ENCODE measurements at regions not wholly inside any gene's neighbourhood (a gene's known extent, or its start where the extent isn't known, plus 50 kb on each side); places are given as distances from the start of the nearest gene placed in this dataset.

DNA sequence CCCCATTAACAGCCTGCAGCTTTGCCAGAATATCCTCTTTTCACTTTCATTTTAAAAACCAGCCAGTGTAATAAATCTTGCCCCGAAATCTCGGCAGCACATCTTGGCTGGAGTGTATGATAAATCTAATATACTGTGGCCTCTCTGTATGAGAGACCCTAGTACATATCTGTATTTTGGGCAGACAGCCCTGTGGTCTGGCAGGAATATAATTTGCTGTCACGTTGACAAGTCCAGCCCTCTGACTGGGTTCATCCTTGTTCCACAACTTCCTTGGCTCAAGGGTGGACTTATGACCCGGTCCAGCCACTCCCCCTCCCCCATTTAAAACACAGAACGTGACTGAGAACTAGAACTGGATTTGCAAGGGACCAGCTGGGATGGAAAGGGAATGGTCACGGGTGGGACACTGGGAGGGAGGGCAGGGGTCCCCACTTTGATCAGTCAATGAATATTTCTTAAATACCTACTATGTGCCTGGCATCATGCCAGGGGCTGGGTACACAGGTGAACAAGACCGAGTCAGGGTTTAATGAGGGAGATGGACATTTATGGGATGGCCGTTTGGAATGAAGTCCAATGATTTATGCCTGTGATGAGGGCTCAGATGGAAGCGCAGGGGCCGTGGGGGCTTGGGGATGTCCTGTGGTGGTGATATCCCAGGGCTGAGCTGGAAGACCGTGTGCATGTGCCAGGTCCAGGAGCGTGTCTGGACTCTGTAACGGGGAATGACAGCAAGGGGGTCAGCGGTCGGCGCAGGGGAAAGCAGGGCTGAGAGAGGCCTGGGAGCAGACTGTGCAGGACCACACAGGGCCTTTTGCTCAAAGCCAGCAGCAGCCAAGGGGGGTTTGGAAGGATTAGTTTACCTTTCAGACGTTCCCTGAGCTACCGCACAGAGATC is 190.5 kb downstream of the PHETA1 start:
- Mint-ChIP-seq H3K9me3 (ENCODE audit: unreplicated experiment) (no peaks in the 10 kb centered on the region), H3K4me3 (ENCODE audit: unreplicated experiment) (no peak overlapping the region), H3K36me3 (ENCODE audit: low read depth, unreplicated experiment) (no peaks in the 10 kb centered on the region), H3K27me3 (ENCODE audit: low read depth, unreplicated experiment) (peaks cover 42% of the 10 kb centered on the region), H3K4me1 (ENCODE audit: low read depth, unreplicated experiment) (no peaks in the 10 kb centered on the region), H3K27ac (ENCODE audit: unreplicated experiment) (no peak overlapping the region)
- no peak overlapping the region for H3K4me3 ChIP-seq (ENCODE audit: insufficient read depth, low read depth, low read length)
- FAIRE-seq (no peak), DNase-seq (ENCODE audit: low read depth) (no peak)
- no peaks in the 10 kb centered on the region for H3K4me1 ChIP-seq (ENCODE audit: insufficient read depth, low read length)
- H4K20me1 ChIP-seq (ENCODE audit: insufficient read depth, low read length): no peaks in the 10 kb centered on the region
- H3K27ac ChIP-seq (ENCODE audit: low read depth, low read length): no peak overlapping the region
- H3K79me2 ChIP-seq (ENCODE audit: insufficient read depth, low read length): no peaks in the 10 kb centered on the region
- no peak for TF ChIP-seq EZH2 (IDR thresholded peaks at IDR 0.05; ENCODE audit: insufficient read depth, low read length)
- TF ChIP-seq, protein P1, sequence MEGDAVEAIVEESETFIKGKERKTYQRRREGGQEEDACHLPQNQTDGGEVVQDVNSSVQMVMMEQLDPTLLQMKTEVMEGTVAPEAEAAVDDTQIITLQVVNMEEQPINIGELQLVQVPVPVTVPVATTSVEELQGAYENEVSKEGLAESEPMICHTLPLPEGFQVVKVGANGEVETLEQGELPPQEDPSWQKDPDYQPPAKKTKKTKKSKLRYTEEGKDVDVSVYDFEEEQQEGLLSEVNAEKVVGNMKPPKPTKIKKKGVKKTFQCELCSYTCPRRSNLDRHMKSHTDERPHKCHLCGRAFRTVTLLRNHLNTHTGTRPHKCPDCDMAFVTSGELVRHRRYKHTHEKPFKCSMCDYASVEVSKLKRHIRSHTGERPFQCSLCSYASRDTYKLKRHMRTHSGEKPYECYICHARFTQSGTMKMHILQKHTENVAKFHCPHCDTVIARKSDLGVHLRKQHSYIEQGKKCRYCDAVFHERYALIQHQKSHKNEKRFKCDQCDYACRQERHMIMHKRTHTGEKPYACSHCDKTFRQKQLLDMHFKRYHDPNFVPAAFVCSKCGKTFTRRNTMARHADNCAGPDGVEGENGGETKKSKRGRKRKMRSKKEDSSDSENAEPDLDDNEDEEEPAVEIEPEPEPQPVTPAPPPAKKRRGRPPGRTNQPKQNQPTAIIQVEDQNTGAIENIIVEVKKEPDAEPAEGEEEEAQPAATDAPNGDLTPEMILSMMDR (IDR thresholded peaks at IDR 0.05; ENCODE audit: insufficient read depth, low read depth, low read length): no peak
- no peak overlapping the region for H3K4me2 ChIP-seq (ENCODE audit: low read length)
- no peak overlapping the region for H3K9ac ChIP-seq (ENCODE audit: low read length)
- peaks cover 24% of the 10 kb centered on the region for H3K27me3 ChIP-seq (ENCODE audit: insufficient read depth, low read length)
- H3K36me3 ChIP-seq (ENCODE audit: insufficient read depth, low read length): no peaks in the 10 kb centered on the region
- H3K9me3 ChIP-seq (ENCODE audit: insufficient read depth, low read depth, low read length): no peaks in the 10 kb centered on the region
- no peak overlapping the region for H2AFZ ChIP-seq (ENCODE audit: low read depth, low read length)

DNA sequence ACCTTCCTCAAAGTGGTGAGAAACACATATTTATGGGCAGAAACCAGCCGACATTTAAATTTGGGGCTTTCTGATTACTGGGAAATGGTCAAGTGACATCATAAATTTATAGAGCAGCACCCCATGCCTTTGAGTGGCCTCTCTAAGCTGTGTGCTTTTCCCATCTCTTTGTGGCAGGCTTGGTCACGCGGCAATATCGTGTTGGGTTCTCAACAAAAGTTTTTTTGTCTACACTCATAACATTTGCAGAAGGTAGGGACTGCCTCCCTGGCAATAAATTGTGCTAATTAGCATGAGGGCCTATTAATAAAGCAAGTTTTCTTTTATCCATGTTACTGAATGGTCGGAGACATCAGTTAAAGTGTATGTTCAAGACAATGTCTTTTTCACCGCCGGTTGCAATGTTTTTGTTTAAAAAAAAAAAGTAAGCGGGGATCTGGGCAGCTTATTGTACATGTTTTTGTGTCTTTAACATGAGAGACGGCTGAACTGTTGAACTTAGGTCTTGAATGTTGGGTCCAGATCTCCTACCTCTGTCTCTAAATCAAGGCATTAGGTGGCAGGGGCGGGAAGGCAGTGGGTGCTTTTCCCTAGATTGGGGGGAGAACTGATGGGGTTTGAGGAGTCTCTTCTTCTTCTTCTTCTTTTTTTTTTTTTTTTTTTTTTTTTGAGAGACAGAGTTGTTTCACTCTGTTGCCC is 193.3 kb downstream of the PHETA1 start:
- FAIRE-seq (no peak), DNase-seq (ENCODE audit: low read depth) (no peak)
- Histone ChIP-seq H3K27me3 (ENCODE audit: insufficient read depth, low read length) (peaks cover 16% of the 10 kb centered on the region), H3K4me2 (ENCODE audit: low read length) (no peak overlapping the region), H3K79me2 (ENCODE audit: insufficient read depth, low read length) (no peaks in the 10 kb centered on the region), H4K20me1 (ENCODE audit: insufficient read depth, low read length) (no peaks in the 10 kb centered on the region), H3K4me3 (ENCODE audit: insufficient read depth, low read depth, low read length) (no peak overlapping the region), H3K27ac (ENCODE audit: low read depth, low read length) (no peak overlapping the region), H3K9ac (ENCODE audit: low read length) (no peak overlapping the region), H3K4me1 (ENCODE audit: insufficient read depth, low read length) (no peaks in the 10 kb centered on the region), H3K36me3 (ENCODE audit: insufficient read depth, low read length) (no peaks in the 10 kb centered on the region), H3K9me3 (ENCODE audit: insufficient read depth, low read depth, low read length) (no peaks in the 10 kb centered on the region), H2AFZ (ENCODE audit: low read depth, low read length) (no peak overlapping the region)
- no peaks in the 10 kb centered on the region for H3K4me1 Mint-ChIP-seq (ENCODE audit: low read depth, unreplicated experiment)
- H3K36me3 Mint-ChIP-seq (ENCODE audit: low read depth, unreplicated experiment): no peaks in the 10 kb centered on the region
- no peaks in the 10 kb centered on the region for H3K9me3 Mint-ChIP-seq (ENCODE audit: unreplicated experiment)
- TF ChIP-seq, protein P1 (IDR thresholded peaks at IDR 0.05; ENCODE audit: insufficient read depth, low read depth, low read length): no peak
- no peak for TF ChIP-seq EZH2 (IDR thresholded peaks at IDR 0.05; ENCODE audit: insufficient read depth, low read length)
- H3K4me3 Mint-ChIP-seq (ENCODE audit: unreplicated experiment): no peak overlapping the region
- peaks cover 38% of the 10 kb centered on the region for H3K27me3 Mint-ChIP-seq (ENCODE audit: low read depth, unreplicated experiment)
- no peak overlapping the region for H3K27ac Mint-ChIP-seq (ENCODE audit: unreplicated experiment)
